ENCODE measurements at regions not wholly inside any gene's neighbourhood (a gene's known extent, or its start where the extent isn't known, plus 50 kb on each side); places are given as distances from the start of the nearest gene placed in this dataset.
"Not testable (repeated sequence)": the region's sequence is repeated elsewhere in the genome, so short reads cannot be mapped to it uniquely, and the experiment has no call there.

GRCh38 chr9:82745919-82746318, 317.0 kb downstream of the RASEF start:
- Histone ChIP-seq H3K36me3 (ENCODE audit: insufficient read depth, low read length) (no peaks in the 10 kb centered on the region), H3K79me2 (ENCODE audit: low read length) (no peaks in the 10 kb centered on the region), H3K4me2 (ENCODE audit: low read depth, low read length, poor library complexity, severe bottlenecking) (no peak overlapping the region), H3K27ac (ENCODE audit: low read length) (no peak overlapping the region), H3K27me3 (ENCODE audit: low read length) (no peaks in the 10 kb centered on the region), H3K4me1 (ENCODE audit: low read length) (no peaks in the 10 kb centered on the region), H2AFZ (ENCODE audit: low read length) (no peak overlapping the region), H3K9me2 (replicated peaks; ENCODE audit: insufficient read depth, low read length) (no peaks in the 10 kb centered on the region), H3K4me3 (ENCODE audit: low read length) (no peak overlapping the region), H4K20me1 (ENCODE audit: insufficient read depth, low read depth, low read length) (no peaks in the 10 kb centered on the region), H3K9me3 (ENCODE audit: low read length) (0 out of 2 replicates have a peak, but pooled peaks cover 1% of the 10 kb centered on the region), H3K9ac (ENCODE audit: low read length) (no peak overlapping the region)
- DNase-seq, result no peak

DNA sequence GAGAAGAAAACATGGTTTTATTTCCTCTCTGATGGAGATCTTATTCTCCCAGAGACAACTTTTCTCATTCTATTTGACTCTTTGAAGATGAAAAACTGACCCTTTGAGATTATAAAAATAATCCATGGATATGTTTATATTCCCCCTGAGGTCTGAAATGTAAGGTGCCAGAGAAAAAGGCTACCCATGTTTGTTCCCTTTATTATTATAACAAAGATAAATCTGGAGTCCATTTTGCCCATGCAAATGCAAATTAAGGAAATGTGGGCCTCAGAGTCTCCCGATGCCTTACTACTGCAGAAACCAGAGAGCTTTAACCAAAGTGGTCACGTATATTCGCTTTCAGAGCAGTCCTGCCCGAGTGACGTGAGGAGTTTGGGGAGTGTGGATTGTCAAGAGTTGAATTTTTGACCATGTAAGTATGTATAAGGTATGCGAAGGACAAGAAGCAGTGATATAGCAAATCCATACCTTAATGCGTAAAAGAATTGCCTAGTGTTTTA, 312.5 kb downstream of the RASEF start:
- Histone ChIP-seq H2AFZ (ENCODE audit: low read length) (no peak overlapping the region), H3K79me2 (ENCODE audit: low read length) (no peaks in the 10 kb centered on the region)

GRCh38 chr9:82757924-82758323, 305.0 kb downstream of the RASEF start:
- H3K9ac ChIP-seq (ENCODE audit: low read length), result no peak overlapping the region
- no peaks in the 10 kb centered on the region for H3K9me2 ChIP-seq (replicated peaks; ENCODE audit: insufficient read depth, low read length)
- H2AFZ ChIP-seq (ENCODE audit: low read length), result no peak overlapping the region
- H3K4me2 ChIP-seq (ENCODE audit: low read depth, low read length, poor library complexity, severe bottlenecking), result no peak overlapping the region
- no peak for DNase-seq
- H3K36me3 ChIP-seq (ENCODE audit: insufficient read depth, low read length), result no peaks in the 10 kb centered on the region
- no peaks in the 10 kb centered on the region for H3K79me2 ChIP-seq (ENCODE audit: low read length)
- H3K4me3 ChIP-seq (ENCODE audit: low read length), result no peak overlapping the region
- H3K27ac ChIP-seq (ENCODE audit: low read length), result no peak overlapping the region
- H3K27me3 ChIP-seq (ENCODE audit: low read length), result no peaks in the 10 kb centered on the region
- no peaks in the 10 kb centered on the region for H3K9me3 ChIP-seq (ENCODE audit: low read length)
- no peaks in the 10 kb centered on the region for H3K4me1 ChIP-seq (ENCODE audit: low read length)
- H4K20me1 ChIP-seq (ENCODE audit: insufficient read depth, low read depth, low read length), result no peaks in the 10 kb centered on the region

More for the DNA sequence above, 312.5 kb downstream of the RASEF start:
- no peaks in the 10 kb centered on the region for H3K27me3 ChIP-seq (ENCODE audit: low read length)
- no peak for DNase-seq
- H3K36me3 ChIP-seq (ENCODE audit: insufficient read depth, low read length), result no peaks in the 10 kb centered on the region
- H3K4me2 ChIP-seq (ENCODE audit: low read depth, low read length, poor library complexity, severe bottlenecking), result no peak overlapping the region
- no peak overlapping the region for H3K27ac ChIP-seq (ENCODE audit: low read length)
- no peaks in the 10 kb centered on the region for H3K4me1 ChIP-seq (ENCODE audit: low read length)
- H3K9ac ChIP-seq (ENCODE audit: low read length), result no peak overlapping the region
- no peaks in the 10 kb centered on the region for H3K9me2 ChIP-seq (replicated peaks; ENCODE audit: insufficient read depth, low read length)
- H4K20me1 ChIP-seq (ENCODE audit: insufficient read depth, low read depth, low read length), result no peaks in the 10 kb centered on the region
- no peaks in the 10 kb centered on the region for H3K9me3 ChIP-seq (ENCODE audit: low read length)
- no peak overlapping the region for H3K4me3 ChIP-seq (ENCODE audit: low read length)

- H3K9me3 ChIP-seq (ENCODE audit: low read length), result no peaks in the 10 kb centered on the region
- H3K36me3 ChIP-seq (ENCODE audit: insufficient read depth, low read length), result no peaks in the 10 kb centered on the region
- no peak overlapping the region for H3K4me3 ChIP-seq (ENCODE audit: low read length)
- no peak overlapping the region for H3K9ac ChIP-seq (ENCODE audit: low read length)
- no peak for DNase-seq
- no peaks in the 10 kb centered on the region for H3K27me3 ChIP-seq (ENCODE audit: low read length)
- H3K27ac ChIP-seq (ENCODE audit: low read length), result no peak overlapping the region
- H2AFZ ChIP-seq (ENCODE audit: low read length), result no peak overlapping the region
- H3K4me1 ChIP-seq (ENCODE audit: low read length), result no peaks in the 10 kb centered on the region
- H4K20me1 ChIP-seq (ENCODE audit: insufficient read depth, low read depth, low read length), result no peaks in the 10 kb centered on the region
- H3K79me2 ChIP-seq (ENCODE audit: low read length), result no peaks in the 10 kb centered on the region
- no peak overlapping the region for H3K4me2 ChIP-seq (ENCODE audit: low read depth, low read length, poor library complexity, severe bottlenecking)
- no peaks in the 10 kb centered on the region for H3K9me2 ChIP-seq (replicated peaks; ENCODE audit: insufficient read depth, low read length)
Observed at GRCh38 chr9:82761027-82761426, 301.9 kb downstream of the RASEF start.

DNA sequence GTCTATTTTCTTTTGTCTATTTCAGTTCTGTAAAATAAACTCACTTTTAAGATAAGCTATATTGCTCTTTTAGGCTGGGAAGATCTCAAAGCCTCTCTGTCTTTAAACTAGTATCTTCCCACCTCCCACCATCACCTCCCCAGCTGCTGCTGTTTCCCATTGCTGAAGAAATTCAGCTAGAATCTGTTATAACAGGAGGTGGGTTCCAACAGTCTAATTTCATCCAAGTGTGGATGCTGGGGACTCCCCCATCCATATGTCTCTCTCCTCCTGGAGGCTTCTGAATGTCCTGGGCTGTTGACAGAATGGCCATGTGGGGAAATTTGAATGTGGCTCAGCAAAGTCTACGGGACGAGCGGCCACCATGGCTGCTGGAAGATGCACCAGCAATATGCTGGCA, 301.0 kb downstream of the RASEF start:
- Histone ChIP-seq H3K27me3 (ENCODE audit: low read length) (no peaks in the 10 kb centered on the region), H2AFZ (ENCODE audit: low read length) (no peak overlapping the region), H4K20me1 (ENCODE audit: insufficient read depth, low read depth, low read length) (no peaks in the 10 kb centered on the region), H3K4me2 (ENCODE audit: low read depth, low read length, poor library complexity, severe bottlenecking) (no peak overlapping the region), H3K36me3 (ENCODE audit: insufficient read depth, low read length) (no peaks in the 10 kb centered on the region), H3K9me3 (ENCODE audit: low read length) (peaks cover 2% of the 10 kb centered on the region; the same call in 1 of the 2 replicates), H3K79me2 (ENCODE audit: low read length) (no peaks in the 10 kb centered on the region), H3K4me3 (ENCODE audit: low read length) (no peak overlapping the region), H3K9ac (ENCODE audit: low read length) (no peak overlapping the region), H3K9me2 (replicated peaks; ENCODE audit: insufficient read depth, low read length) (no peaks in the 10 kb centered on the region), H3K4me1 (ENCODE audit: low read length) (no peaks in the 10 kb centered on the region), H3K27ac (ENCODE audit: low read length) (no peak overlapping the region)
- no peak for DNase-seq

GRCh38 chr9:82763656-82764055, 299.3 kb downstream of the RASEF start:
- Histone ChIP-seq H3K9me2 (replicated peaks; ENCODE audit: insufficient read depth, low read length) (no peaks in the 10 kb centered on the region), H3K27me3 (ENCODE audit: low read length) (no peaks in the 10 kb centered on the region), H4K20me1 (ENCODE audit: insufficient read depth, low read depth, low read length) (no peaks in the 10 kb centered on the region), H3K36me3 (ENCODE audit: insufficient read depth, low read length) (no peaks in the 10 kb centered on the region), H3K9ac (ENCODE audit: low read length) (no peak overlapping the region), H3K9me3 (ENCODE audit: low read length) (peaks cover 8% of the 10 kb centered on the region; the same call in 1 of the 2 replicates), H2AFZ (ENCODE audit: low read length) (no peak overlapping the region), H3K4me3 (ENCODE audit: low read length) (no peak overlapping the region), H3K4me1 (ENCODE audit: low read length) (no peaks in the 10 kb centered on the region), H3K4me2 (ENCODE audit: low read depth, low read length, poor library complexity, severe bottlenecking) (no peak overlapping the region), H3K79me2 (ENCODE audit: low read length) (no peaks in the 10 kb centered on the region), H3K27ac (ENCODE audit: low read length) (no peak overlapping the region)
- DNase-seq, result peak; percentile 43

GRCh38 chr9:82764061-82764668, 298.8 kb downstream of the RASEF start:
- H3K9me2 ChIP-seq (replicated peaks; ENCODE audit: insufficient read depth, low read length), result no peaks in the 10 kb centered on the region
- no peaks in the 10 kb centered on the region for H3K36me3 ChIP-seq (ENCODE audit: insufficient read depth, low read length)
- H3K27ac ChIP-seq (ENCODE audit: low read length), result no peak overlapping the region
- no peaks in the 10 kb centered on the region for H3K4me1 ChIP-seq (ENCODE audit: low read length)
- no peak overlapping the region for H3K9ac ChIP-seq (ENCODE audit: low read length)
- no peaks in the 10 kb centered on the region for H3K79me2 ChIP-seq (ENCODE audit: low read length)
- H2AFZ ChIP-seq (ENCODE audit: low read length), result no peak overlapping the region
- no peak overlapping the region for H3K4me2 ChIP-seq (ENCODE audit: low read depth, low read length, poor library complexity, severe bottlenecking)
- no peak overlapping the region for H3K4me3 ChIP-seq (ENCODE audit: low read length)
- H3K9me3 ChIP-seq (ENCODE audit: low read length), result peaks cover 11% of the 10 kb centered on the region; the same call in 1 of the 2 replicates
- no peaks in the 10 kb centered on the region for H4K20me1 ChIP-seq (ENCODE audit: insufficient read depth, low read depth, low read length)
- no peak for DNase-seq
- H3K27me3 ChIP-seq (ENCODE audit: low read length), result no peaks in the 10 kb centered on the region

GRCh38 chr9:82774707-82775231, 288.2 kb downstream of the RASEF start:
- H2AFZ ChIP-seq (ENCODE audit: low read length); H4K20me1 ChIP-seq (ENCODE audit: insufficient read depth, low read depth, low read length); H3K9me3 ChIP-seq (ENCODE audit: low read length): not testable (repeated sequence)

More at GRCh38 chr9:82774707-82775231, 288.2 kb downstream of the RASEF start:
- H3K79me2 ChIP-seq (ENCODE audit: low read length); H3K36me3 ChIP-seq (ENCODE audit: insufficient read depth, low read length); DNase-seq; H3K4me3 ChIP-seq (ENCODE audit: low read length); H3K4me1 ChIP-seq (ENCODE audit: low read length); H3K27me3 ChIP-seq (ENCODE audit: low read length); H3K9me2 ChIP-seq (replicated peaks; ENCODE audit: insufficient read depth, low read length); H3K27ac ChIP-seq (ENCODE audit: low read length); H3K4me2 ChIP-seq (ENCODE audit: low read depth, low read length, poor library complexity, severe bottlenecking); H3K9ac ChIP-seq (ENCODE audit: low read length): not testable (repeated sequence)

Measured in Karpas-422 (cell line).